ENCODE measurements at regions not wholly inside any gene's neighbourhood (a gene's known extent, or its start where the extent isn't known, plus 50 kb on each side); places are given as distances from the start of the nearest gene placed in this dataset.
"Not testable (repeated sequence)": the region's sequence is repeated elsewhere in the genome, so short reads cannot be mapped to it uniquely, and the experiment has no call there.

DNA sequence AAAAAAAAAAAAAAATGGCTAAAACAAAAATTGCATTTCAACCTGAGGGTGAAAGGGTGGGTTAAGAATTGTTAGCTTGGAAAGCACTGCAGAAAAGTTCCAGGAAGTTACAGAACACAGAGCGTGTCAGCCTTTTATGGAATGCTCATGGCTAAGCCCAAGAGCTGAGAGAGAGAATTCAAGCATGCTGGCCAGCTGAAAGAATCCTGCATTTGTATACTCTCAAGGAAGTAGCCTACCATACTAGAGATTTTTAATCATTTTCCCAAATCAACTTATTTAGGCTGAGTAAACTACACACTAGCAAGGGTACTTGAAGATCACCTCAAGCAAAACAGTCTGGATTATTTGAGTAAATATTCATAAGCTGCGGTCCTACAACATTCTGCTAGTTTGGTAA, 153.9 kb downstream of the KCNJ2 start:
- no peak for DNase-seq (ENCODE audit: low spot score)

DNA sequence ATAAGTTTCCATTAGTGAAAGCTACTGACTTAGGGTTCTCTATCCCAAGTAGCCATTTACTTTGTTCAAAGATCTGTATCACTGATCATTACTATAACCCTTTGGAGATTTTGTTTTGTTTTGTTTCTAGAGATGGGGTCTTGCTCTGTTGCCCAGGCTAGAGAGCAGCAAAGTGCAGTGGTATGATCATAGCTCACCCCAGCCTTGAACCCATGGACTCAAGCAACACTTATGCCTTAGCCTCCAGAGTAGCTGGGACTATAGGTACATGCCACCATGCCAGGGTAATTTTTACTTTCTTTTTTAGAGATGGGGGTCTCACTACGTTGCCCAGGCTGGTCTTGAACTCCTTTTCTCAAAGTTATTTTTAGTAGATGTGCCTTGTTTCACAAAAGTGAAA, 154.7 kb downstream of the KCNJ2 start:
- DNase-seq (ENCODE audit: low spot score): no peak

DNA sequence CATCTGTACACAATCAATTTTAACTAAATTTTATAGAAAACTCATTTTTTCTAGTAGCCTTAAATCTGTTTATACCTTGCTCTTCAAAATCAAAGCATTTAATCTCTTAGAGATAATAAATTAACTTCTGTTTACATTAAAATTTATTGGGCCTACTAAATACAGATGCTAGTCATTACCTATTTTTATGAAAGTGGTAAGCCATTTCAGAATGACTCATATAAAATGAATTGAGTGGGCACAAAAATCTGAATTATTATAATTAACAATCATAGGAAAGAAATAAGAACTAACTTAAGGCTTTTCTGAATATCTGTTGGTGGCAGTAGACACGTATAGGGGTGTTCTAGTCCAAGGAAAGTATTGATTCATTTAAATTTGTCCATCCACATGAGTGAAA, 157.9 kb downstream of the KCNJ2 start:
- no peak for DNase-seq (ENCODE audit: low spot score)

DNA sequence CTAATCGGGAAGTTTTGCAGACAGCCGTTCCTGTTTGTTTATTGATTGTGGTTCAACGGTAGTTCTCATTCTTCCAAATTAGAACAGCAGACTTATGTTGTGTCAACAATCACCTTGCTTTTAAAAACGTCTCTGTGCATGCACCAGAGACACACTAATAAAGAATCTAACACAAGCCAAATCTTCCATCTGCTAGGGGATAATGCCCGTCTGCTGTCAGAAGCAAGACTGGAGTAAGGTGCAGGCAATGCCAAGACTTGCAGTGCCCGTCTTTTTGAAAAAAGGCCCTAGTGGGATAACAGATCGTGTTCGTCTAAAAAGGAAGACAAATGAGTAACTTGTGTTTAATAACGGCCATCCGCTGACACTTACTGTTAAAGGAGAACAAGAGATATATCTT, 158.4 kb downstream of the KCNJ2 start:
- DNase-seq (ENCODE audit: low spot score): no peak

DNA sequence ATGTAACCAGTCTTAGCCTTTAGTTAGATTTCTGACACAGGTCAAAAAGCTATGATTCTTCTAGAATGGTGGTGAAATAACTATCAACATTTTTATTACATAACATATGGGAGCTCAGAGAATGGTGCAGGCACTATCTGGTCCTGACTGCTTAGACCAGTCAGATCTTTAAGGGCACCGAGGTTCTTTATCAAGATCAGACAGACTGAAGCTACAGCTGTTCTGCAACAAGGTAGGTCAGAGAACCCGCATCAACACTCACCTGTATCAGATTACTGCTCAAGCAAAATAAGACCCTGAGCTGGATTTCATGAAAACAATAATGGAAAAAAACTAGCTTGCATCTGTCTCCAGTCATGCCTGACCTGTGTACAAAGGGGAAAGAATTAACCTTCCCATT, 160.4 kb downstream of the KCNJ2 start:
- no peak for DNase-seq (ENCODE audit: low spot score)

DNA sequence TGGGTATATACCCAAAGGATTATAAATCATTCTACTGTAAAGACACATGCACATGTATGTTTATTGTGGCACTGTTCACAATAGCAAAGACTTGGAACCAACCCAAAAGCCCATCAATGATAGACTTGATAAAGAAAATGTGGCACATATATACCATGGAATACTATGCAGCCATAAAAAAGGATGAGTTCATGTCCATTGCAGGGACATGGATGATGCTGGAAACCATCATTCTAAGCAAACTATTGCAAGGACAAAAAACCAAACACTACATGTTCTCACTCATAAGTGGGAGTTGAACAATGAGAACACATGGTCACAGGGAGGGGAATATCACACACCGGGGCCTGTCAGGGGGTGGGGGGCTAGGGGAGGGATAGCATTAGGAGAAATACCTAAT, 161.7 kb downstream of the KCNJ2 start:
- not testable (repeated sequence) for DNase-seq (ENCODE audit: low spot score)

DNA sequence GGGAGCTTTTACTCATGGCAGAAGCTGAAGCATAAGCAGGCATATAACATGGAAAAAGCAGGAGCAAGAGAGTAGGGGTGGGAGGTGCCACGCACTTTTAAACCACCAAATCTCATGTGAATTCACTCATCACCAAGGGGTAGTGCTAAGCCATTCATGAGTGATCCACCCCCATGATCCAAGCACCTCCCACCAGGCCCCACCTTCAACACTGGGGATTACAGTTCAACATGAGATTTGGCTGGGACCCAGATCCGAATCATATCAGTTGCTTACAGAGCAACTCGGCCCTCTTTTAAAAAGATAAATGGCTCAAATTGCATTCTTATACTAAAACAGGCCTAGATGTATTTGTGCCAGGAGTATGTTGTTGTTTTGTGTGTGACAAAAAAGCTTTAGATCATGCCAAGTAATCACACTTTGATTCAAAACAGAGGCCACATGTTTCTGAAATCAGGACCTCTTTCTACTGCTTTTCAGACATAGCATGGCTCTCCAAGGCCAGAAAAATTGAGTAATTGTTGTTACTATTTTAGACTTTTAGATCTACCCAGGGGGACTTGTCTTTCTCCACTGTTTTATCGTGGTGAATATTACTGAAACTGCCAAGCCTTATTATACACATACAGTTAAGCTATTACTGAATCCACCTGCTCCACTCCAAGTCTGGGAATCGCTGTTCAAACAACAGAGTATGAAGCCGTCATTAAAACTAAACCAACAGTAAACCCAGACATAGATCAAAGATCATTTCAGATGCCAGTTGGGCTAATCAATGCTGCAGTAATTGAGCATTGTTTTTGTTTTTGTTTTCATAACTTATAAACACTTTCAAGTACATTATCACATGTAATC, 163.3 kb downstream of the KCNJ2 start:
- DNase-seq (ENCODE audit: low spot score): no peak

DNA sequence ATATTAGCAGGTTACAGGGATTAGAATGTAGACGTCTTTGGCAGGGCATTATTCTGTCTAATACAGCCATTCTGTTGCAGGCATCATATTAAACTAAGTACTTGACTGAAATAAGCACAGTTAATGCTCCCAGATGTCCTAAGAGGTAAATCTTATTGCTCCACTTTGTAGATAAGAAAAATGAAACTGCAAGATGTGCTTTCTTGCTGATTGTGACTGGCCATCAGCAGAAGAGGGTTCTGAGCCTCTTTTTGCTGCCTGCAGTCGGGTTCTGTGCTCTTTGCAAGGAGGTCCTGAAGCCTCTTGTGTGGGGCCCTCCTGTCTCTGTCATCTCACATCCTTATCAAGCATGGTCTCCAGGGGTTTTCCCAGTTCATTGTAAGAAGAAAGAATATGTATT, 167.1 kb downstream of the KCNJ2 start:
- DNase-seq (ENCODE audit: low spot score): no peak

DNA sequence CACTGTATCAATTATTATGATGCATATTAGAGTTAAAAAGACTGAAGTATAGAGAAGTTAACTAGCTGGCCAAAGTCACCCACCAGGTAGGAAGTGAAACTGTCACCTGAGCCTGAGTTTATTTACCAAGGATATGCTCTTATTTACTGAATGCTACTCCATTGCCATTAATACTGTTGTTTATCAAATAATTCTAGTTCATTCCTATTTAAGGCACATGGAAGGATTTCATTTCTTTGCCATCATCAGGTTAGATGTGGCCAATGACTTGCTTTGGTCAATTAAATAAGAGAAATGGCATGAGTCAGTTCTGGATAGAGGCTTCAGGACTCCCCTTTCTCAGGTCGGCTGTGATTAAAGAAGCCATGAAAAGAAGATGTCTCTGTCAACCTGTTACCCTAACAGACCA, 169.6 kb downstream of the KCNJ2 start:
- DNase-seq (ENCODE audit: low spot score): no peak

DNA sequence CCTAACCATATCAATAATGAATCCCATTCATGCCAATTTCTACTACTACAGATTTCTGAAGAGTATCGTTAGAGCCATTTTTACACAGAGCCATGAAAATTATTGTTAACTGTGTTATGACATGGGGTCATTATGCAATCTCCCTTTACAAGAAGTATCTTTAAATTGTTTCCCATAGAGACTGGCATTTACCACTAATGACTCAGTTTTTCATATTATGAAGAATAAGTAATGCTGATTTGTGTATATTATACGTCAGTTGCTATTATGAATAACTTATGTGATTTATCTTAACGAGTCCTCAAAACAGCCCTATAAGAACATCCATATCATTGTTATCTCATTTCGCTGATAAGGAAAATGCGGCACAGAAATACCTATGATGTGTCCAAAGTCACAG, 173.8 kb downstream of the KCNJ2 start:
- DNase-seq (ENCODE audit: low spot score): no peak

DNA sequence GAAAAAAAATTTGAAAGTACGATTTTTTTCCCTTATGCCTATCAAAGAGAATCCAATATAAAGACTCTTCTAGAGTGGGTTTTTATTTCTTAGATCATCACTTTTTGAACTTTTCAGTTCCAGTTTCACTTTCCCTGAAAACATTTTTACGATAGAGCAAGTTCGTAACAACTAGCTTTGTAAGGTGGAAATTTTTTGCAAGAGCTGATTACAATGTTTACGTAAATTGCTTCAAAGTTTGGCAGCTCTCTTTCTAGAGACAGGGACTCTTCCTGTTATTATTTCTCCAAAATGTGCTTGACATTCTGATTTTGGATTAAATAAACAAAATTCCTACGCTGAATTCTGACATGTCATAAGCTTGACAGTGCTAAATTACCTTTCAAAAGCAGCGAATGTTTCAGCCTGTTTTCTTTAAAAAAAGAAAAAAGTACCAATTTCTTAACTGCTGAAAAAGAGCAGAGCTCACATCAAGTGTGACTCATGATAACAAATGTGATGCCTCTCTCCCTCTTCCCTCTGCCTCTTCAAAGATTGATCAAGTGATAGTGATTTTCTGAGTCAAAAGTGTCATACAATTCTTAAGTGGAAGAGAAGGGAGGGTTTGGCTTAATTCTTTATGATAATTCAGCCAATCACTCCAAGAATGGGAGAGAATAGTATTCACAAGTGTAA, 175.2 kb downstream of the KCNJ2 start:
- DNase-seq (ENCODE audit: low spot score): no peak

DNA sequence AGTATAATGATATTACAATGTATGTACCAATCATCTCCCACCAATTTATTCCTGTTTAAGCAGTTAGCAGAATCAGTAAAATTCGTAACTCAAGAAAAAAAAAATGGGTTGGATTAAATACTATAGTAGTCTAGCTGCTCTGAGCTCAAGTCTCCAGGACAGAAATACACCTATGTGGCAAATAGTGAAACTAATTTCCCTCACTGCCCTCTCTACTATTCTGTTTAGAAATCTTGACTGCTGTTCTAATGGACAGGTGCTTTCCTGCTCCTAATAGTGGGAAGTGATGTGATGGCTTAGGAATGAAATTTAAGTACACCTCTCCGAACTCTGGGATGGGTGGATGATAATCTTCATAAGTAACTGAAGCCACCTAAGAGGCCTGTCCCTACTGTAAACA, 175.7 kb downstream of the KCNJ2 start:
- no peak for DNase-seq (ENCODE audit: low spot score)

DNA sequence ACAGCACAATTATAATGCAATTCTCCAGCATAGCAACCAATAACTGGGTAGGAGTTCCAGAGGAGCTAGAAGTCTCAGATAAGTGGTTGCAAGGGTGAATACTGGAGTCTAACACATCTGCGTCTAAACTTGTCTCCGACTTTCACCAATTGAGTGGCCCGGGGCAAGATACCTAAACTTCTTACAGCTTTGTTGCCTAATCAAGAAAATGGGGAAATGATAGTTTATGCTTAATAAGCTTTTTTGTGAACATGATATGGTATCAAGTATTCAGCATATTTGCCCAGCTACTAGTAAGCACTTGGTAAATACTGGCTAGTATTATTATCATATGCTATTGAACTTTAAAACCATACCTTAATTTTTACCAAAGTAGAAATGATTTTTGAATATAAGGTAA, 183.5 kb downstream of the KCNJ2 start:
- no peak for DNase-seq (ENCODE audit: low spot score)

DNA sequence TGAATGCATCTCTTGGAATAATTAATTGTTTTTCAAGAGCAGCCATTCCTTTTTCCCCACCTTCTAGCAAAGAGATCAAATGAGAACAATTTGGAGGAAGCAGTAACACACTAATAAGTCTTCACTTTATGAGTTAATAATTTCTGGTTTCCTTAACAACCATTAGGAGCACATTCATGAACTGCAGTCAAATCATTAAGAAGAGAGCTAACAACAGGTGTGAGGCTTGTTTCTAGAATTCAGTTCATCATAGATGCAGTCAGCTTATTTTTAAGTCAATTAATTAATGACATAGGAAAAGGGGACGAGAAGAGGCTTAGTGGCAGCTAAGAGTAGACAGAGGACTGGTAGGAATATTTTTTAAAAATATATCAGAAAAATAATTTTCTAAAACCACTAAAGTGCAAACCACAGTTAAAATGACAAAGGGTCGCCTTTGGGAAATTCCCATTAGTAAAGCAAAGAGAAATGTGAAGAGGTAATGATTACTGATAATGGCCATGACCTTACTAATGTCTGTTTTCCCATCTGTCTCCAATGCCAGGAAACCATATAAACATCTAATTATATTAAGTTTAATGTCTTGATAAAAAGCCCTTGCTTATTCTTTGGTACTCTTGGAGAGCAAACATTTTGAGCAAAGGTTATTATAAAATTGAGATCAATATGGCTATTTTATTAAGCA, 184.2 kb downstream of the KCNJ2 start:
- no peak for DNase-seq (ENCODE audit: low spot score)

DNA sequence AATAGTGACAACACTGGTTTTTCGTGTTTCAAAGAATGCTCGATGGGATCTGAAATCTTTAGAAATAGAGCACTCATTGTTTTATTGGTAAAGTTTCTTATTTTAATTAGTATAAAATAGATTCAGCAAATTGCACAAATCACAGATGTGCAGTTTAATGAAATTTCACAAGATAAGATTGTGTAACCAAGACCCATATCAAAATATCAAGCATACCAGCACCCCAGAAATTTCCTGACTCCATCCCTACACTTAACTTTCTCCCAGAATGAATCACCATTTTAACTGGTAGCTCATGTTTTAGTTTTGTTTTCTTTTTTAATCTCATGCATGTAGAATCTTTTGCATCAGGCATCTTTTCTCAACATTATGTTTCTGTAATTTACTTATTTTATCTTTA, 185.9 kb downstream of the KCNJ2 start:
- DNase-seq (ENCODE audit: low spot score): no peak

DNA sequence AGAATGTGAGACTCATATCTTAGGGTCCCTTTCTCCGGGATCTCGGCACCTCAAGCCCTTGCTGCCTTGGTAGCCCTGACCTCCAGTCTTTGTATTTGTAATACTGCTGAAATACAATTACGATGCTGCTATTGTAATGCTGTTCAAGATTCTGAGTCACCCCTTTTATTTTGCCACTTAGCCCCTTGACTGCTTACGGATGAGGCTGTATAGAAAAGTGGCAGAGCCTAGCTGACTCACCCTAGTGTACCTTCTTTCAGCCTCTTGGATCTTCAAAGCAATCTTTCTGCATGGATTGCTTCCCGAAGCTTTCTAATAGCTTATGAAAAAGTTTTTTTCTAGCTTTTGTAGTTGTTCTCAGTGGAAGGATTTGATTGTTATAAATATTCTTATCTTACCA, 187.9 kb downstream of the KCNJ2 start:
- DNase-seq (ENCODE audit: low spot score): no peak

DNA sequence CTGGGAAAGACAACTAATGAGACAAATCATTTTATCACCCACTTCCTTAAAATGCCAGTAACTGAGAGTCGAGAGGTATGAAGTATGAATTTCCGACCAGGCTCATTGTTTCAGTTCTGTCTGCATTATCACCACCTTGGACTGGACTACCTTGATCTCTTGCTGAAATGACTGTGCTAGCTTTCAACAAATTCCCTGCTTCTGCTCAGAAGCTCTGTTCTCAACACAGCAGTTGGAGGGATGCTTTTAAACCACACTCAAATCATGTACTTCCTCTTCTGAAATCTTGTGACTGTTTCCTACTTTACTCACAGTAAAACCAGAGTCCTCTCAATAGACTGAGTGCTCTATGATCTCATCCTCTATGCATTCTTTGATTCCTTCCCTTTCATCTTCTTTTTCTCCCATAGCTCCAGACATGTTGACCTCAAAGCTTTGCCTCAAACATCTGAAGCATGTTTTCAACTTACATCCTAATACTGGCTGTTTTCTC, 195.8 kb downstream of the KCNJ2 start:
- DNase-seq (ENCODE audit: low spot score): peak; percentile 35

DNA sequence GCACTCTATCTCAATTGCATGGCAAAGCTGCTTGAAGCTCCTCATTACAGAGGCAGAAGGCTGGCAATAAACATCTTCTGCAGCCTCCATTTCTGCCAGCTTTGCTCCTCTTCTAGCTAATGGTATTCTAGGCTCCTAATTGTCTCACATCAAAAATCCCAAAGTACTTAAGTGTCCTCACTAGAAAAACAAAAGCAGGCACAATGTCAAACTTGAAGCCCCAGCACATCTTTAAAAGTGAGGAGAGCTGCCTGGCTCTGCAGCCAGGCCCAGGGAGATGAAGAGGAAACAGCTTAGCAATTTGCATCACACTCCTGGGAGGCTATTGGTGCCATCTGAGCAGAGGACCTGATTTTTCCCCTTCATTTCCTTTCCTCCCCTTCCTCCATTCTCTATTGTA, 197.1 kb downstream of the KCNJ2 start:
- no peak for DNase-seq (ENCODE audit: low spot score)

DNA sequence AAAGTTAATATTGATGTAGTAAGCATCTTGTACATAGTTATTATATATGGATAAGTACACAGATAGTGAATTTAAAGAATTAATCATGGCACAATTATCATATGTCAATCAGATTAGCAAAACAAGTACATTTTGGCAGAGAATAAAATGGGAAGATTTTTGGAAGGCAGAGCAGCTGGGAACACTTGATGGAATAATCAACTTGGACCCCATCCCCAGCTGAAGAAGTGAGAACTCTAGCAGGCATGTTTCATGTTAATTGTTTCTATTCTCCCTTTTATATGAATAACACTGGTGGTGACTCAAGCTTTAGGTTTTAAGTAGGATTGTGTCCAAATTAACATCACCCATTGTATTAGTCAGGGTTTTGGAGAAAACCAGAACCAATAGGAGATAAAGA, 198.7 kb downstream of the KCNJ2 start:
- DNase-seq (ENCODE audit: low spot score): no peak

DNA sequence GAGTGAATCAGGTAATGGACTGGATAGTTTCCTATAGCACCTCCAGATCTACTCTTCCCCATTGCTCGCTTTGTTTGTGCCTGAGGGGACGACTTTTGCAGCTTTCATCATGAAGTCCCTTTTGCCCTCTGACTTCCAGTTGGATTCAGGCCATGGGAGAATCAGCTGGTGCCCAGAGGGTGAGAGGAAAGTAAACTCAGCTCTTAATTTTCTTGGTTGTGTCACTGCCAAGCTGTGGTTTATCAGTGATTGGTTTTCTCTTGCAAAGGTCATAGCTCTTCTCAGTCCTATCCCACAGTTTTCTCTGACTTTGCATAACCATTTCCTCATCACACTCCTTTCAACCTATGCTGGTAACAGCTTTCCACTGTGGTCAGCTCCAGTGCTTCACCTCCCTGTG, 200.1 kb downstream of the KCNJ2 start:
- DNase-seq (ENCODE audit: low spot score): no peak

DNA sequence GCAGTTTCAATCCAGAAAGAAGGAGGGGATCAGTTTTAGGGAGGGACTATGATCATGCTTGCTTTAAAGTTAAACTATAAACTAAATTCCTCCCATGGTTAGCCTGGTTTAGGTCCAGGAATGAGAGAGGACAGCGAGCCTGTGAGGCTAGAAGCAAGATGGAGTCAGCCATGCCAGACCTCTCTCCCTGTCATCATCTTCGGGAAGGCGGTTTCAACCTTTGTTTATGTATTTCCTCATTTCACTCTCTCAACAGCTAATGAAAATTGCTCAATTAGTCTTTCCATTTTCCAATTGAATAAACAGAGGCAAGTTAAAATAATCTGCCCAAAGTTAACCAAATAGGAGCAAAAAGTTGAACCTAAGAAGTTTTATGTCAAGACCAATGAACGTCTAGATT, 201.5 kb downstream of the KCNJ2 start:
- DNase-seq (ENCODE audit: low spot score): no peak

DNA sequence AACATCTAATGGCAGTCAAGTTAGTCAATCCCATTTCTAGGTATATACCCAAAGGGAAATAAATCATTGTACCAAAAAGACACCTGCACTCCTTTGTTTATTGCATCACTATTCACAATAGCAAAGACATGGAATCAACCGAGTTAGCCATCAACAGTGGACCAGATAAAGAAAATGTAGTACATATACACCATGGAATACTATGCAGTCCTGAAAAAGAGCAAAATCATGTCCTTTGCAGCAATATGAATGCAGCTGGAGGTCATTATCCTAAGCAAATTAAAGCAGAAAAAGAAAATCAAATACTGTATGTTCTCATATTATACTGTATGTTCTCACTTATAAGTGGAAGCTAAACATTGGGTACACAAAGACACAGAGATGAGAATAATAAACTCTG, 204.0 kb downstream of the KCNJ2 start:
- no peak for DNase-seq (ENCODE audit: low spot score)

DNA sequence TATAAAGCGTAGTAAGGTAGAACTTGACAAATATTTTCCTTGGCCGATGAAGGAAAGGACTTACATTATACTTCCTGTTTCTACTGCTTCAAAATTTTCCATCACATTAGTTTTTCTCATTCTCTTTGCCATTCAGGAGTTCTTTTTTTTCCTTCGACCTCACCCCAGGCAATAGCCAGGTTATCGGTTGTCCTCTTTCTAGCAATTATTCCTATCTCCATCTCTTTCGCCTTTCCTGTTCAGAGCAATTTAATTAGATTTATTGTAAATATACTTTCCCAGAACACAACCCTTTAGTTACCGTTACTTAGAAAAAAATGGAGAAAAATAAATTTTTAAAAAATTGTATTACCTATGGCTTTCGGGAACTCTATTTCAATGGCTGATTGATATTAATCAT, 205.2 kb downstream of the KCNJ2 start:
- no peak for DNase-seq (ENCODE audit: low spot score)
